Stomach (tissue), 8 donors: ENCODE measurements at regions not wholly inside any gene's neighbourhood (a gene's known extent, or its start where the extent isn't known, plus 50 kb on each side); places are given as distances from the start of the nearest gene placed in this dataset.

Source experiments
- DNase-seq, 2 donors: peaks; one replicate each; pipeline versions ENCODE4 v3.0.0 to v3.0.0-alpha.2; 2013 to 2019
- H3K27ac ChIP-seq, 5 donors: fragments of 200-600 bp in 4 of 5; sonication (generic) in 4 of 5; one replicate each; pipeline ENCODE4 v1.5.1; 2013 to 2019; ENCODE audit warnings: mild to moderate bottlenecking in 1 of 5, moderate library complexity in 1 of 5
- H3K27me3 ChIP-seq, 3 donors: fragments of 200-600 bp; sonication (generic); one replicate each; pipeline ENCODE4 v1.5.1; 2017 to 2019; ENCODE audit warnings: mixed run types in 1 of 3
- H3K36me3 ChIP-seq, 4 donors: fragments of 200-600 bp; sonication (generic); 1 replicate in 3 of 4; 2 replicates in 1 of 4; pipeline ENCODE4 v1.5.1; 2016 to 2019
- H3K4me1 ChIP-seq, 4 donors: fragments of 200-600 bp; sonication (generic); one replicate each; pipeline ENCODE4 v1.5.1; 2016 to 2019
- H3K4me3 ChIP-seq, 4 donors: fragments of 200-600 bp; sonication (generic) in 3 of 4; one replicate each; pipeline ENCODE4 v1.5.1; 2016 to 2019; ENCODE audit warnings: mild to moderate bottlenecking in 1 of 4
- H3K9me3 ChIP-seq, 4 donors: fragments of 200-600 bp; sonication (generic); one replicate each; pipeline ENCODE4 v1.5.1; 2016 to 2019
- CTCF ChIP-seq, 7 experiments: fragments of 450-650 bp in 4 of 7; fragments of 200-600 bp in 3 of 7; sonication (generic) in 3 of 7; IDR thresholded peaks; one replicate each; pipeline ENCODE4 v1.5.1; 2016 to 2019; ENCODE audit warnings: antibody characterized with exemption in 7 of 7, control low read depth in 2 of 7, mild to moderate bottlenecking in 1 of 7
- EP300 ChIP-seq: sonication (generic); formaldehyde crosslinking; IDR thresholded peaks from one replicate; pipeline ENCODE4 v1.6.1; 2017; ENCODE audit warnings: antibody characterized with exemption
- POLR2A ChIP-seq, 4 donors: fragments of 450-650 bp; IDR thresholded peaks; one replicate each; pipeline ENCODE4 v1.6.1; 2016; ENCODE audit warnings: antibody characterized with exemption in 4 of 4, control low read depth in 2 of 4, mild to moderate bottlenecking in 1 of 4, moderate library complexity in 1 of 4
- POLR2AphosphoS5 ChIP-seq, 3 donors: sonication (generic); formaldehyde crosslinking; IDR thresholded peaks; one replicate each; pipeline ENCODE4 v1.6.1; 2016; ENCODE audit warnings: antibody characterized with exemption in 3 of 3
- WGBS, 5 donors: extraction: QIAGEN DNeasy Blood & Tissue Kit in 3 of 5; methylation state at CpG; one replicate each; pipeline versions ENCODE4 v1.1.5 to v1.1.7; 2013 to 2018; 5-methylcytosine and 5-hydroxymethylcytosine counted together
- intact Hi-C: fragments of 100-400 bp; cut with DNase I; formaldehyde crosslinking; loops from one replicate; pipeline ENCODE4 v1.15.1; 2023; ENCODE audit warnings: low total_unique reads
- donor health status: healthy with polysubstance abuse.
- donor health status: Bipolar disorder and iron deficiency.
- donor health status: healthy.

GRCh38 chr16:50878966-50879615 is 137.2 kb downstream of the CYLD start:
- no peak for TF ChIP-seq POLR2A (IDR thresholded peaks at IDR 0.05)
- TF ChIP-seq EP300 = no peak
- no peak for TF ChIP-seq POLR2AphosphoS5 (IDR thresholded peaks at IDR 0.05)
- TF ChIP-seq CTCF (IDR thresholded peaks at IDR 0.05) = no peak
- 79 to 88% (median 83%) methylated on average over 15 of the region's 15 CpGs for WGBS, 5 donors
- peaks cover 0 to 26% (median 11%) of the 10 kb centered on the region in 3 donors for H3K27me3 ChIP-seq
- H3K4me1 ChIP-seq = no peaks in the 10 kb centered on the region
- no peak overlapping the region for H3K4me3 ChIP-seq
- no peaks in the 10 kb centered on the region for H3K36me3 ChIP-seq
- intact Hi-C loops = loop anchor here (10.0 kb wide), 1 partner anchor 64 kb away; no protein-coding TSS in a partner anchor
- H3K27ac ChIP-seq = no peak overlapping the region
- no peak for DNase-seq
- peaks cover 0 to 8% (median 3%) of the 10 kb centered on the region in 4 donors for H3K9me3 ChIP-seq

GRCh38 chr16:50878536-50878935 is 136.7 kb downstream of the CYLD start:
- Histone ChIP-seq H3K9me3 (peaks cover 0 to 3% (median 2%) of the 10 kb centered on the region in 4 donors), H3K27ac (no peak overlapping the region), H3K4me1 (no peaks in the 10 kb centered on the region), H3K27me3 (peaks cover 0 to 26% (median 11%) of the 10 kb centered on the region in 3 donors), H3K36me3 (no peaks in the 10 kb centered on the region), H3K4me3 (no peak overlapping the region)
- DNase-seq = no peak
- WGBS, 5 donors = 52 to 74% (median 74%) methylated on average over 3 of the region's 3 CpGs
- TF ChIP-seq EP300 (no peak), POLR2A (IDR thresholded peaks at IDR 0.05) (no peak), POLR2AphosphoS5 (IDR thresholded peaks at IDR 0.05) (no peak), CTCF (IDR thresholded peaks at IDR 0.05) (no peak)
- intact Hi-C loops = loop anchor here (10.0 kb wide), 1 partner anchor 64 kb away; no protein-coding TSS in a partner anchor

- Histone ChIP-seq H3K27me3 (peaks cover 0 to 26% (median 11%) of the 10 kb centered on the region in 3 donors), H3K27ac (no peak overlapping the region), H3K4me3 (no peak overlapping the region), H3K4me1 (no peaks in the 10 kb centered on the region), H3K9me3 (peaks cover 0 to 16% (median 3%) of the 10 kb centered on the region in 4 donors), H3K36me3 (no peaks in the 10 kb centered on the region)
- no peak for TF ChIP-seq EP300
- TF ChIP-seq POLR2AphosphoS5 (IDR thresholded peaks at IDR 0.05) = no peak
- TF ChIP-seq POLR2A (IDR thresholded peaks at IDR 0.05) = no peak
- TF ChIP-seq CTCF (IDR thresholded peaks at IDR 0.05) = no peak
- 82 to 90% (median 87%) methylated on average over 4 of the region's 4 CpGs for WGBS, 5 donors
- intact Hi-C loops = loop anchor here (10.0 kb wide), 1 partner anchor 61 kb away; no protein-coding TSS in a partner anchor
- DNase-seq = no peak
These were observed 134.4 kb downstream of the CYLD start for GRCh38 chr16:50876263-50876662.

- TF ChIP-seq POLR2A (IDR thresholded peaks at IDR 0.05) (no peak), POLR2AphosphoS5 (IDR thresholded peaks at IDR 0.05) (no peak), CTCF (IDR thresholded peaks at IDR 0.05) (no peak), EP300 (no peak)
- H3K9me3 ChIP-seq = peaks cover 0 to 16% (median 3%) of the 10 kb centered on the region in 4 donors
- no peaks in the 10 kb centered on the region for H3K27me3 ChIP-seq
These were observed 126.7 kb downstream of the CYLD start for GRCh38 chr16:50868577-50868976.

More at GRCh38 chr16:50868577-50868976, 126.7 kb downstream of the CYLD start:
- DNase-seq = no peak
- H3K4me1 ChIP-seq = no peaks in the 10 kb centered on the region
- H3K4me3 ChIP-seq = no peak overlapping the region
- no peak overlapping the region for H3K27ac ChIP-seq
- H3K36me3 ChIP-seq = no peaks in the 10 kb centered on the region
- intact Hi-C loops = no loop called here
